Left renal pelvis (tissue), 4 donors: ENCODE measurements at regions not wholly inside any gene's neighbourhood (a gene's known extent, or its start where the extent isn't known, plus 50 kb on each side); places are given as distances from the start of the nearest gene placed in this dataset.

Source experiments
- DNase-seq, 4 donors: peaks; one replicate each; pipeline ENCODE4 v3.0.0-alpha.2; 2013; ENCODE audit warnings: low read depth in 4 of 4, low spot score in 3 of 4

- DNase-seq, result no peak
These were observed 522.2 kb upstream of the SUCLG2 start for GRCh38 chr3:68176600-68176999.

GRCh38 chr3:68173012-68173634 lies 518.7 kb upstream of the SUCLG2 start:
- DNase-seq, result no peak

- DNase-seq, result no peak
These were observed 517.6 kb upstream of the SUCLG2 start for GRCh38 chr3:68172039-68172438.

- no peak for DNase-seq
These were observed 509.6 kb upstream of the SUCLG2 start for GRCh38 chr3:68163968-68164367.

- no peak for DNase-seq
These were observed 508.6 kb upstream of the SUCLG2 start for GRCh38 chr3:68163062-68163461.

- DNase-seq, result no peak
These were observed 508.2 kb upstream of the SUCLG2 start for GRCh38 chr3:68162644-68163043.

- DNase-seq, result no peak
These were observed 496.9 kb upstream of the SUCLG2 start for GRCh38 chr3:68151359-68151758.

GRCh38 chr3:68148447-68148846 lies 494.0 kb upstream of the SUCLG2 start:
- no peak for DNase-seq

GRCh38 chr3:68142441-68142840 lies 488.0 kb upstream of the SUCLG2 start:
- no peak for DNase-seq

- DNase-seq, result no peak
These were observed 485.5 kb upstream of the SUCLG2 start for GRCh38 chr3:68139897-68140296.

- DNase-seq, result no peak
These were observed 482.0 kb upstream of the SUCLG2 start for GRCh38 chr3:68136411-68136810.

GRCh38 chr3:68135067-68135466 lies 480.7 kb upstream of the SUCLG2 start:
- no peak for DNase-seq

GRCh38 chr3:68129065-68129464 lies 474.7 kb upstream of the SUCLG2 start:
- DNase-seq, result no peak

GRCh38 chr3:68123231-68123630 lies 468.8 kb upstream of the SUCLG2 start:
- DNase-seq, result no peak

- no peak for DNase-seq
These were observed 466.9 kb upstream of the SUCLG2 start for GRCh38 chr3:68121287-68121686.

- no peak for DNase-seq
These were observed 462.2 kb upstream of the SUCLG2 start for GRCh38 chr3:68116580-68116979.

- DNase-seq, result no peak
These were observed 449.4 kb upstream of the SUCLG2 start for GRCh38 chr3:68103811-68104210.

- no peak for DNase-seq
These were observed 436.2 kb upstream of the SUCLG2 start for GRCh38 chr3:68090571-68090970.

GRCh38 chr3:68089572-68090011 lies 435.2 kb upstream of the SUCLG2 start:
- DNase-seq, result no peak

GRCh38 chr3:68088636-68089035 lies 434.2 kb upstream of the SUCLG2 start:
- no peak for DNase-seq

- DNase-seq, result no peak
These were observed 433.8 kb upstream of the SUCLG2 start for GRCh38 chr3:68088216-68088615.

- no peak for DNase-seq
These were observed 417.6 kb upstream of the SUCLG2 start for GRCh38 chr3:68072062-68072461.

- no peak for DNase-seq
These were observed 415.8 kb upstream of the SUCLG2 start for GRCh38 chr3:68070186-68070585.
